HG03159 (cell line): ENCODE measurements at regions not wholly inside any gene's neighbourhood (a gene's known extent, or its start where the extent isn't known, plus 50 kb on each side); places are given as distances from the start of the nearest gene placed in this dataset.

Experiments used
- ATAC-seq: cut with Tn5 transposase; IDR thresholded peaks from one replicate; pipeline ENCODE4 v1.9.1; 2021; ENCODE audit warnings: mild to moderate bottlenecking, moderate library complexity; ENCODE audit not compliant: unreplicated experiment

DNA sequence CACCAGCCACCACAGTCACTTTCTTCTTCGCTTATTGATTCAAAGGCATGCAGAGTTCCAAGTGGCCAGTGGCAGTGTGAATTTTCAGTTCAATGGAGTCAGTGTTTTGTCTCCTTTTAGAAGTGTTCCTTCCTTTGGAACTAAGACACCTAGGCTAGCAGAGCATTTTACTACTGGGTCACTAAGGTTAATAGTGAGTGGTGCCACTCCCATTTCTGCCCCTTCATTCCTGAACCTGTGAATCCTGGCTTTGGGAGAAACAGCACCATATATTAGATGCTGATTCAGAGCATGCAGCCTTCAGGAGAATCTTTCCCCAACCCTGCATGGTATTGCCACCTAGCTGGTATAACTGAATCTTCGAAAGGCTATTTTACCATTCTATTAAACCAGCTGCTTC lies 312.7 kb downstream of the HRH4 start:
- no peak for ATAC-seq

DNA sequence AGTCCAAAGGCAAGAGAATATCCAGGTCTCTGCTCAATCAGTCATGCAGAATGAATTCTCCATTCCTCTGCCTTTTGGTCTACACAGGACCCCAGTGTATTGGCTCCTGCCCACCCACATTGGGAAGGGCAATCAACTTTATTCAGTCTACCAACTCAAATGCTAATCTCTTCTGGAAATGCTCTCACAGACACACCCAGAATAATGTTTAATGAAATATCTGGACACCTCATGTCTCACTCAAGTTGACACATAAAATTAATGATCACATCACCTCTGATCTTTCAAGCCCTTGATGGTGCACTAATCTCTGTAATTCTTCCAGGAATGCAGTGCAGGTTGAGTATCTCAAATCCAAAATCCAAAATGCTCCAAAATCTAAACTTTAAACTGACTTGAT lies 315.6 kb downstream of the HRH4 start:
- ATAC-seq = no peak

DNA sequence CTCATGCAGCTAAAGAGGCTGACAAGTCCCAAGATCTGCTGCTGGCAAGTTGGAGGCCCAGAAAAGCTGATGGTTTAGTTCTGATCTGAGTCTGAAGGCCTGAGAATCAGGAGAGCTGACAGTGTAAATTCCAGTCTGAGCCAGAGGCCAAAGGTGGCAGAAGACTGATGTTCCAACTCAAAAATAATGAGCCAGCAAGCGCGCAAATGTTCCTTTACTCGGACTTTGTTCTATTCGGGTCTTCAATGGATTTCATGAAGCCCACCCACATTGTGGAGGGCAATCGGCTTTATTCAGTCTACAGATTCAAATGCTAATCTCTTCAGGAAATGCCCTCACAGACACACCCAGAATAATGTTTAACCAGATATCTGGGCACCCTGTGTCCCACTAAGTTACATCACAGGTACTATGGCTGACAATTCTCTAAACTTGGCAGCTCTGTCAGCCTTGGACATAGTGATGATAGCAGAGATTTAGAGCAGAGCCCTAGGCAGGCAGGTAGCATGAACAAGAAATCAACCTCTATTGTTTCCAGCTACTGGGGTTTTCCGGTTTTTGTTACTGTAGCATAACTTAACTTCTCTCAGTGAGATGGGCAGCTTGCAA lies 318.5 kb downstream of the HRH4 start:
- no peak for ATAC-seq

DNA sequence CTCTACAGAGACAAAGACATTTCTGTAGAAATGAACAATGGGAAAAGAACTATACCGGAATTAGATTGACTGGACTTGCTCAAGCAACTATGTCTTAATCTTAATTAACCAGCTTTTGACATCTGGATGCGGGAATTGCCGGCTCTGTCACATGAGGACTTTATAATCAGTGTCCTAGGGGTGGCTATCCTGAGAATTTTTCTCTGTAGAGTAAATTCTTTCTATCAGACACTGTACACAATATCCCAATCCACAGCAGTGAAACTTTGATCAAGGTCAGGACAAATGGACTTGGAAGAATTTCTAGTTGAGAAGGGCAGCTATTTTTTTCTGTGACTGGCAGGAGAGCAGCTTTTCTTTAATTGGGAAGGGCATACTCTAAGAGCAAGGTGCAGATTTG lies 322.1 kb downstream of the HRH4 start:
- ATAC-seq = no peak

DNA sequence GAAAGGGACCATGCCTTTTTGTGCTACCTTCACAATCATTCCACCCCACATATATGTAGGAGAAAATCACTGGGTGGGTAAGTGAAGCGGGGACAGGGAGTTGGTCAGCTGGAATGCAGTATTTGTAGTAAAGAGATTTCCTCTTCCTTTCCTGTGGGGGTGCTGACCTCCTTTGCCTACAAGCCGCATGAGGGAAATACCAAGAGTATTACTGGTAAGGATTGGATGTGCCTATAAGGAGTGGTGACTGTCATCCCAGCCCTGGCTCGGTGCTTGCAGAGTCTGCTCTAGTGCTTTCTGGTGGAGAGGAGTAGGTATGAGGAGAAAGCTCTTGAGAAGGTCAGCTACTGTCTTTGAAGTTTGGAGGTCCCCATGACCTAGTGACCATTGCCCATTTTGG lies 324.6 kb downstream of the HRH4 start:
- no peak for ATAC-seq

GRCh38 chr18:24786027-24786426 lies 325.6 kb downstream of the HRH4 start:
- ATAC-seq = no peak

DNA sequence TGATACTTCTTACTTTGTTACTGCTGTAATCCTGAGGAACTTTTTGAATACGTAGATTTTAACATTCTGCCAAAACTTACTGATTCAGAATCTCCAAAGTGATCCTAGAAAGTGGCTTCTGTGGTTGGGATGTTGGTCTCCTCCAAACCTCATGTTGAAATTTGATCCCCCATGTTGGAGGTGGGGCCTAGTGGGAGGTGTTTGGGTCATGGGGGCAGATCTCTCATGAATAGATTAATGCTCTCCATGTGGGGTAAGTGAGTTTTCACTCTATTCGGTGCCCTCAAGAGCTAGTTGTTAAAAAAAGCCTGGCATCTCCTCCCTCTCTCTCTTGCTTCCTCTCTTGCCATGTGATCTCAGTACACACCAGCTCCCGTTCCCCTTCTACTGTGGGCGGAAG lies 329.9 kb downstream of the HRH4 start:
- ATAC-seq = no peak

DNA sequence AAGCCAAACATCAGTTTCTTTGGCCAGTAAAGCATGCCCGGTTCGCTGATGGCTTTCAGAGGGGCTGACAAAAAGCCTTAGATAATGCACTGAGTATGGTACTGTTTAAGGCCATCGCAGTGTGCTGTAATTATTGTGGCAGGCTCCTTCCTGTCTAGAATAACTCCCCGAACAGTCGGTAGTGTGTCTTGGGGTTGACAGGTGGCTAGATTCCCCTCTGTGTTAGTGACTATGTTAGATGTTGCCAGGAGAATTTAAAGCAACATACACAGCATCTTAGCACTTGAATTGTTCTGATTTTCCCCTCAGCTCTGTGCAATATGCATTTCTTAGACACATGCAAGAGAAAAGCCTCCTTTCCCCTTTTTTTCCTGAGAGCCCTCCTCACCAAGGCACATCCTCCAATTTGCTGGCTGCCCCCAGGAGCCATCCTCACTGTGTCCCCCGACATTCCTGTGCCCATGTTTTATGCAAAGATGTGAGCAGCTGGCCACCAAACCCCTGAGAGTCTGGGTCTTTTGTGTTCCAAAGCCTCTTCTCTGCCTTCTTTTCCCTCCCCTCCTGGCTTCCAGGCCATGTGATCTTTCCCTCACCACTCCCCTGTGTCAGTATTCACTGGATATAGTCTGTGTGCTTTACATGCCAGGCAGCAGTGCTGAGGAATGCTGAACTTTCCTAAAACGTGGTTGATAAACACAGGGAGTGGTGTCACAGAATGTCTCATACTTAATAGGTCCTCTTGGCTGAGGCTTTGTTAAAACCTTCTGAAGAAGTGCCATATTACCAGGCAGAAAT lies 331.5 kb downstream of the HRH4 start:
- no peak for ATAC-seq

DNA sequence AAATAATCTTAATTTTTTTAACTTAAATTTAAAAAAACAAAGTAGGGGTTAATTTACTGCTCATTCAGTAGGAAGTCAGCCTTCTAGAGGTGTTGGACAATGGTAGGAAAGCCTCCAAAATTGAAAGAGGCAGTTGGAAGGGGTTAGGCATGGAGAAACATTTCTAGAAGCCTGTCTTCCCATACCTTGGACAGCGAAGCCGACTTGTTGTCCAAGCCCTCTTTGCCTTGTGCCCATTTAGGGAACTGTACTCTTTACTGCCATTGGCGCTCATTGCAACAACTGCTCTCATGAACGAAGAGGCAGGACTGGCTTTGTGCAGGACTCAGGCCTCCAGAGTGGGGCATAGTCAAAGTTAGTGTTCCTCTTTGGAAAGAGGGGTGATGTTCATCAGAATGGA lies 333.3 kb downstream of the HRH4 start:
- ATAC-seq = no peak

- ATAC-seq = no peak
These were observed 334.7 kb downstream of the HRH4 start for GRCh38 chr18:24795129-24795528.

- ATAC-seq = no peak
These were observed 337.5 kb downstream of the HRH4 start for GRCh38 chr18:24797981-24798380.

GRCh38 chr18:24799176-24799575 lies 338.7 kb downstream of the HRH4 start:
- ATAC-seq = no peak

DNA sequence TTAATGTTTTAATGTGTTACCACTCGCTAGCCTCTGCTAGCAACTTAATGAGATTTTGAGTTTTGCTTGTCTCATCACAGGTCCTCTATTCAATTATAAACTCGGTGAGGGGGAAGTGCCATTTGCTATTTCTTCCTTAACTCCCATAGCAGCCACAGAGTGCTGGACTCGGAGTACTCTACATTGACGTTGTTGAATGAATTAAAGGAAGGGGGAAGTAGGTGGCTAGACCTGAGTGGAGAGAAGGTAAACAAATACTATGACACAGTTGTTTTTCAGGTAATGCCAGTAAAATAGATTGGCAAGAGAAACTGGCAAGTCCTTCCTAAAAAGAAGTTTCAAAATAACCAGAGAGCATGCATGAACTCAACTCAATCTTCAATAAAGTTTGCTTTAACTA lies 339.3 kb downstream of the HRH4 start:
- ATAC-seq = no peak

DNA sequence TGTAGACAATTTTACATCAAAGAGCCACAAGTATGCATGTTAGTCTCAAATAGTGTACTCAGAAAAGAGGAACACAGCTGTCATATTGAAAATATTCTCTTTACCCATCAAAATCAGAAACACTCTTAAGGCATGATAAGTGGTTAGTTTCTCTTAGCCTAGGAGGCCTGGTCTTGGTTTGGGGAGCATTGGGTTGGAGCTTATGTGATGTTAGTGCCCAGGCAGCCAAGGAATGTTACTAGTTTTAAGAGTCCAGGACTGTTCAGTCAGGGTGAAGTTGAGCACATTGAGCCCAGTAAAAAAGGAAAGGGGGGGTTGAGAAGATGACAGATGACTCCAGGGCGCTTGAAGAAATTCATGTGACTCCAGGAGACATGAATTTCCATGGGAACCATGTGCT lies 340.6 kb downstream of the HRH4 start:
- ATAC-seq = no peak

GRCh38 chr18:24802456-24802855 lies 342.0 kb downstream of the HRH4 start:
- no peak for ATAC-seq

DNA sequence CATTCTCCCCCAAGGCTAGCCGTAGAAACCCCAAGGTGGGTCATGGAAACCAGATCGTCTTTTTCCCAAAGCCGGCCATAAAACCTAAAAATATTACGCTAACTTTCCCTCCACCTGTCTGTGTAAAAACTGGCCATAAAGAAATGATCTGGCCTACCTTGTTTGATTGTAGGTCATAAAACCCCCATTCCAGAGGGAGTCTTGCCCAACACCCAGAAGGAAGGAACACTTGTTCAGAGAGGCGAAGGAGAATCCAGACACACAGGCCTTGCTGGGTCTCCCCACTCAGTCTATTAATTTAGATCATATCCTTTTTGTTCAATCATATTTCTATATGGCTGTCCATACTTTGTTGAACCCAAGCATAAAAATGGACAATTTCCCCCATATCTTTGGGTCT lies 344.7 kb downstream of the HRH4 start:
- no peak for ATAC-seq

GRCh38 chr18:24809173-24809950 lies 348.9 kb downstream of the HRH4 start:
- ATAC-seq = no peak

- no peak for ATAC-seq
These were observed 350.3 kb downstream of the HRH4 start for GRCh38 chr18:24810561-24811305.

DNA sequence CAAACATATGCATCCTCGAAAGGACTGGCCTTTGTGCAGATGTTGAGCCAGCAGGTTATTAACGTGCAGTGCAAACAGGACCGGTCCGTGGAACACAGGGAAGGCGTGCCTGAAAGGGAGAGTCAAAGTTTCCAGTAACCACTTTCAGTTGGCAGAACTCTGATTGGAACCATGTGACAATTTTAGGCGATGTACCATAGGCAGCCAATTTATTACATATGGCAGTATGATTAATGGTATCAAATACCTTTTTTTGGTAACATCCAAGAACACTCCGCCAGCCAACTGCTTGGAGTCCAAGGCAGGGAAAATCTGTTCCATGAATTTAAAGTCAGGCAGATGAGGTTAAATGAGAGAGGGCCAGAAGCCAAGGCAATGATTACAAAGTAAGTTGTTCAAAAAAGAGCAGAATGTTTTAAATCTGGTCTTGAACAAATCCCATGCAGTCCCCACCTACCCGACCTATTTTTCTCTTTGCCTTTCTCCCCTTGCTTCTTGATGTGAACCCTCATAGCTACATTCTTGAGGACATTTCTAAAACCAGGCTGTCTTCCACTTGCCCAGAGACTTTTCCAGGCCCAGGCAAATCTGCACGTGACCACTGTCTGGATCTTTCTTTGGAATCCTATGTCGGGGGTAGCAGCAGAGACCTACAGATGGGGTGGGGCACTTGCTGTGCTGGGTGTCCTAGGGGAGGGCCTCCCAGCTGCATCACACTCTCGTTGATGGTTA lies 351.7 kb downstream of the HRH4 start:
- no peak for ATAC-seq

GRCh38 chr18:24814521-24814920 lies 354.1 kb downstream of the HRH4 start:
- no peak for ATAC-seq

- no peak for ATAC-seq
These were observed 356.7 kb downstream of the HRH4 start for GRCh38 chr18:24817150-24817549.
